ENCODE measurements at regions not wholly inside any gene's neighbourhood (a gene's known extent, or its start where the extent isn't known, plus 50 kb on each side); places are given as distances from the start of the nearest gene placed in this dataset.

GRCh38 chr4:11633430-11633829 is 204.7 kb upstream of the HS3ST1 start:
- in situ Hi-C loops (cut with MboI; ENCODE audit: low pct_ligation_motif_present in 1 of 4, low pct_unique_long_range_greater_than_20kb in 1 of 4, low sequenced_read_pairs in 3 of 4) (loop anchor here in 1 of 4 donors (25.0 kb wide), 1 partner anchor 221 kb away; no protein-coding TSS in a partner anchor), intact Hi-C loops (cut with DNase I; ENCODE audit: low total_unique reads) (no loop called here)
- no peak overlapping the region for H3K27ac ChIP-seq
- DNase-seq = no peak
- WGBS, 2 donors (ENCODE audit: low coverage in 1 of 2) = 73 to 74% methylated on average over 4 of the region's 4 CpGs
- no peaks in the 10 kb centered on the region for H3K36me3 ChIP-seq
- no peak overlapping the region for H3K4me3 ChIP-seq
- TF ChIP-seq CTCF (IDR thresholded peaks at IDR 0.05) = no peak
- no peak for TF ChIP-seq POLR2AphosphoS5 (IDR thresholded peaks at IDR 0.05)
- no peak for TF ChIP-seq POLR2A (IDR thresholded peaks at IDR 0.05)
- TF ChIP-seq EP300 (IDR thresholded peaks at IDR 0.05; ENCODE audit: low read depth) = no peak
- H3K4me1 ChIP-seq = peaks cover 0 to 6% (median 1%) of the 10 kb centered on the region in 4 donors
- no peaks in the 10 kb centered on the region for H3K9me3 ChIP-seq
- no peaks in the 10 kb centered on the region for H3K27me3 ChIP-seq

- no peak for DNase-seq
- H3K4me1 ChIP-seq = peaks cover 0 to 14% (median 3%) of the 10 kb centered on the region in 4 donors
- no peaks in the 10 kb centered on the region for H3K27me3 ChIP-seq
- H3K4me3 ChIP-seq = no peak overlapping the region
- TF ChIP-seq POLR2AphosphoS5 (IDR thresholded peaks at IDR 0.05) (no peak), EP300 (IDR thresholded peaks at IDR 0.05; ENCODE audit: low read depth) (no peak)
- no peak overlapping the region for H3K27ac ChIP-seq
- intact Hi-C loops (cut with DNase I; ENCODE audit: low total_unique reads) = no loop called here
- H3K36me3 ChIP-seq = no peaks in the 10 kb centered on the region
- 50 to 84% methylated on average over 2 to 5 of the region's 6 CpGs for WGBS, 2 donors (ENCODE audit: low coverage in 1 of 2)
- H3K9me3 ChIP-seq = no peaks in the 10 kb centered on the region
- in situ Hi-C loops (cut with MboI; ENCODE audit: low pct_ligation_motif_present in 1 of 4, low pct_unique_long_range_greater_than_20kb in 1 of 4, low sequenced_read_pairs in 3 of 4) = loop anchor here in 1 of 4 donors (25.0 kb wide), 1 partner anchor 220 kb away; no protein-coding TSS in a partner anchor
Measured at GRCh38 chr4:11632483-11632882, 203.8 kb upstream of the HS3ST1 start.

- no peak for DNase-seq
- no peaks in the 10 kb centered on the region for H3K36me3 ChIP-seq
- WGBS, 2 donors (ENCODE audit: low coverage in 1 of 2) = 80 to 87% methylated on average over 3 to 4 of the region's 4 CpGs
- H3K27ac ChIP-seq = no peak overlapping the region
- TF ChIP-seq POLR2AphosphoS5 (IDR thresholded peaks at IDR 0.05) = no peak
- no peak for TF ChIP-seq CTCF (IDR thresholded peaks at IDR 0.05)
- no peak for TF ChIP-seq POLR2A (IDR thresholded peaks at IDR 0.05)
- TF ChIP-seq EP300 (IDR thresholded peaks at IDR 0.05; ENCODE audit: low read depth) = no peak
- H3K4me3 ChIP-seq = no peak overlapping the region
- peaks cover 0 to 14% (median 3%) of the 10 kb centered on the region in 4 donors for H3K4me1 ChIP-seq
- no peaks in the 10 kb centered on the region for H3K9me3 ChIP-seq
- H3K27me3 ChIP-seq = no peaks in the 10 kb centered on the region
- intact Hi-C loops (cut with DNase I; ENCODE audit: low total_unique reads) = no loop called here
- in situ Hi-C loops (cut with MboI; ENCODE audit: low pct_ligation_motif_present in 1 of 4, low pct_unique_long_range_greater_than_20kb in 1 of 4, low sequenced_read_pairs in 3 of 4) = loop anchor here in 1 of 4 donors (25.0 kb wide), 1 partner anchor 220 kb away; no protein-coding TSS in a partner anchor
Measured at GRCh38 chr4:11632025-11632424, 203.3 kb upstream of the HS3ST1 start.

- Histone ChIP-seq H3K4me3 (no peak overlapping the region), H3K27ac (no peak overlapping the region), H3K9me3 (no peaks in the 10 kb centered on the region), H3K36me3 (no peaks in the 10 kb centered on the region), H3K4me1 (peaks cover 0 to 14% (median 3%) of the 10 kb centered on the region in 4 donors), H3K27me3 (no peaks in the 10 kb centered on the region)
- intact Hi-C loops (cut with DNase I; ENCODE audit: low total_unique reads) (no loop called here), in situ Hi-C loops (cut with MboI; ENCODE audit: low pct_ligation_motif_present in 1 of 4, low pct_unique_long_range_greater_than_20kb in 1 of 4, low sequenced_read_pairs in 3 of 4) (loop anchor here in 1 of 4 donors (25.0 kb wide), 1 partner anchor 219 kb away; no protein-coding TSS in a partner anchor)
- 87 to 95% methylated on average over 2 of the region's 2 CpGs for WGBS, 2 donors (ENCODE audit: low coverage in 1 of 2)
- DNase-seq = no peak
- no peak for TF ChIP-seq EP300 (IDR thresholded peaks at IDR 0.05; ENCODE audit: low read depth)
- TF ChIP-seq CTCF (IDR thresholded peaks at IDR 0.05) = no peak
- TF ChIP-seq POLR2A (IDR thresholded peaks at IDR 0.05) = no peak
- no peak for TF ChIP-seq POLR2AphosphoS5 (IDR thresholded peaks at IDR 0.05)
Measured at GRCh38 chr4:11631416-11631815, 202.7 kb upstream of the HS3ST1 start.

Data from transverse colon (tissue), 4 donors.